ENCODE measurements at regions not wholly inside any gene's neighbourhood (a gene's known extent, or its start where the extent isn't known, plus 50 kb on each side); places are given as distances from the start of the nearest gene placed in this dataset.
A peak's percentile ranks its signal among the peaks of the same experiment; 100 is the strongest.

- TF ChIP-seq UBTF (CRISPR knock-in tag; IDR thresholded peaks at IDR 0.05), result no peak
- TF ChIP-seq ETV5 (CRISPR knock-in tag; IDR thresholded peaks at IDR 0.05; ENCODE audit: borderline replicate concordance), result peak; percentile 22; the same call in 1 of the 2 replicates
- TF ChIP-seq, protein P1, sequence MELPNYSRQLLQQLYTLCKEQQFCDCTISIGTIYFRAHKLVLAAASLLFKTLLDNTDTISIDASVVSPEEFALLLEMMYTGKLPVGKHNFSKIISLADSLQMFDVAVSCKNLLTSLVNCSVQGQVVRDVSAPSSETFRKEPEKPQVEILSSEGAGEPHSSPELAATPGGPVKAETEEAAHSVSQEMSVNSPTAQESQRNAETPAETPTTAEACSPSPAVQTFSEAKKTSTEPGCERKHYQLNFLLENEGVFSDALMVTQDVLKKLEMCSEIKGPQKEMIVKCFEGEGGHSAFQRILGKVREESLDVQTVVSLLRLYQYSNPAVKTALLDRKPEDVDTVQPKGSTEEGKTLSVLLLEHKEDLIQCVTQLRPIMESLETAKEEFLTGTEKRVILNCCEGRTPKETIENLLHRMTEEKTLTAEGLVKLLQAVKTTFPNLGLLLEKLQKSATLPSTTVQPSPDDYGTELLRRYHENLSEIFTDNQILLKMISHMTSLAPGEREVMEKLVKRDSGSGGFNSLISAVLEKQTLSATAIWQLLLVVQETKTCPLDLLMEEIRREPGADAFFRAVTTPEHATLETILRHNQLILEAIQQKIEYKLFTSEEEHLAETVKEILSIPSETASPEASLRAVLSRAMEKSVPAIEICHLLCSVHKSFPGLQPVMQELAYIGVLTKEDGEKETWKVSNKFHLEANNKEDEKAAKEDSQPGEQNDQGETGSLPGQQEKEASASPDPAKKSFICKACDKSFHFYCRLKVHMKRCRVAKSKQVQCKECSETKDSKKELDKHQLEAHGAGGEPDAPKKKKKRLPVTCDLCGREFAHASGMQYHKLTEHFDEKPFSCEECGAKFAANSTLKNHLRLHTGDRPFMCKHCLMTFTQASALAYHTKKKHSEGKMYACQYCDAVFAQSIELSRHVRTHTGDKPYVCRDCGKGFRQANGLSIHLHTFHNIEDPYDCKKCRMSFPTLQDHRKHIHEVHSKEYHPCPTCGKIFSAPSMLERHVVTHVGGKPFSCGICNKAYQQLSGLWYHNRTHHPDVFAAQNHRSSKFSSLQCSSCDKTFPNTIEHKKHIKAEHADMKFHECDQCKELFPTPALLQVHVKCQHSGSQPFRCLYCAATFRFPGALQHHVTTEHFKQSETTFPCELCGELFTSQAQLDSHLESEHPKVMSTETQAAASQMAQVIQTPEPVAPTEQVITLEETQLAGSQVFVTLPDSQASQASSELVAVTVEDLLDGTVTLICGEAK (IDR thresholded peaks at IDR 0.05), result no peak
- TF ChIP-seq, protein P1 (CRISPR knock-in tag; IDR thresholded peaks at IDR 0.05), result no peak
- TF ChIP-seq, protein P2, sequence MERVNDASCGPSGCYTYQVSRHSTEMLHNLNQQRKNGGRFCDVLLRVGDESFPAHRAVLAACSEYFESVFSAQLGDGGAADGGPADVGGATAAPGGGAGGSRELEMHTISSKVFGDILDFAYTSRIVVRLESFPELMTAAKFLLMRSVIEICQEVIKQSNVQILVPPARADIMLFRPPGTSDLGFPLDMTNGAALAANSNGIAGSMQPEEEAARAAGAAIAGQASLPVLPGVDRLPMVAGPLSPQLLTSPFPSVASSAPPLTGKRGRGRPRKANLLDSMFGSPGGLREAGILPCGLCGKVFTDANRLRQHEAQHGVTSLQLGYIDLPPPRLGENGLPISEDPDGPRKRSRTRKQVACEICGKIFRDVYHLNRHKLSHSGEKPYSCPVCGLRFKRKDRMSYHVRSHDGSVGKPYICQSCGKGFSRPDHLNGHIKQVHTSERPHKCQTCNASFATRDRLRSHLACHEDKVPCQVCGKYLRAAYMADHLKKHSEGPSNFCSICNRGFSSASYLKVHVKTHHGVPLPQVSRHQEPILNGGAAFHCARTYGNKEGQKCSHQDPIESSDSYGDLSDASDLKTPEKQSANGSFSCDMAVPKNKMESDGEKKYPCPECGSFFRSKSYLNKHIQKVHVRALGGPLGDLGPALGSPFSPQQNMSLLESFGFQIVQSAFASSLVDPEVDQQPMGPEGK (CRISPR knock-in tag; IDR thresholded peaks at IDR 0.05), result no peak
- no peak for TF ChIP-seq ZNF720 (CRISPR knock-in tag; IDR thresholded peaks at IDR 0.05)
- TF ChIP-seq HNF4A (CRISPR knock-in tag; IDR thresholded peaks at IDR 0.05), result peak; percentile 59
- TF ChIP-seq ZNF629 (CRISPR knock-in tag; conservative IDR thresholded peaks at IDR 0.05), result no peak
- TF ChIP-seq ZNF251 (CRISPR knock-in tag; IDR thresholded peaks at IDR 0.05), result no peak
- no peak for TF ChIP-seq CAMTA2 (CRISPR knock-in tag; IDR thresholded peaks at IDR 0.05; ENCODE audit: borderline replicate concordance)
- TF ChIP-seq EED (CRISPR knock-in tag; IDR thresholded peaks at IDR 0.05), result no peak
- no peak for TF ChIP-seq ZNF232 (CRISPR knock-in tag; IDR thresholded peaks at IDR 0.05; ENCODE audit: borderline replicate concordance)
- TF ChIP-seq KMT2B (CRISPR knock-in tag; IDR thresholded peaks at IDR 0.05), result no peak
- TF ChIP-seq ZSCAN20 (CRISPR knock-in tag; IDR thresholded peaks at IDR 0.05; ENCODE audit: borderline replicate concordance), result no peak
- TF ChIP-seq, protein P3, sequence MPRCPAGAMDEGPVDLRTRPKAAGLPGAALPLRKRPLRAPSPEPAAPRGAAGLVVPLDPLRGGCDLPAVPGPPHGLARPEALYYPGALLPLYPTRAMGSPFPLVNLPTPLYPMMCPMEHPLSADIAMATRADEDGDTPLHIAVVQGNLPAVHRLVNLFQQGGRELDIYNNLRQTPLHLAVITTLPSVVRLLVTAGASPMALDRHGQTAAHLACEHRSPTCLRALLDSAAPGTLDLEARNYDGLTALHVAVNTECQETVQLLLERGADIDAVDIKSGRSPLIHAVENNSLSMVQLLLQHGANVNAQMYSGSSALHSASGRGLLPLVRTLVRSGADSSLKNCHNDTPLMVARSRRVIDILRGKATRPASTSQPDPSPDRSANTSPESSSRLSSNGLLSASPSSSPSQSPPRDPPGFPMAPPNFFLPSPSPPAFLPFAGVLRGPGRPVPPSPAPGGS (CRISPR knock-in tag; IDR thresholded peaks at IDR 0.05), result no peak
Measured at GRCh38 chr15:58306591-58307312, 125.0 kb upstream of the LIPC start (continued).
